K562 (cell line): ENCODE measurements at regions not wholly inside any gene's neighbourhood (a gene's known extent, or its start where the extent isn't known, plus 50 kb on each side); places are given as distances from the start of the nearest gene placed in this dataset.

Experiments
- CTCF ChIP-seq, 3 experiments: IDR thresholded peaks in 2 of 3; conservative IDR thresholded peaks in 1 of 3; 2 replicates each; pipeline ENCODE4 v1.5.1; 2011 to 2012; ENCODE audit warnings: low read length in 3 of 3, mild to moderate bottlenecking in 3 of 3, control low read depth in 2 of 3, improper control_type of control experiment in 1 of 3, inconsistent platforms in 1 of 3, low read depth in 1 of 3, mixed read lengths in 1 of 3, moderate library complexity in 1 of 3; ENCODE audit not compliant: insufficient read depth in 2 of 3
- TGIF2 ChIP-seq: sonication (generic); formaldehyde crosslinking; IDR thresholded peaks from 2 replicates; pipeline ENCODE4 v1.8.1; 2022; ENCODE audit warnings: mild to moderate bottlenecking, missing genetic modification reagents, moderate library complexity
- ZNF318 ChIP-seq, 2 experiments: fragments of 450-650 bp; IDR thresholded peaks; 2 replicates each; pipeline ENCODE4 v1.6.1; 2016; ENCODE audit warnings: mild to moderate bottlenecking in 2 of 2, borderline replicate concordance in 1 of 2, low read depth in 1 of 2, moderate library complexity in 1 of 2

DNA sequence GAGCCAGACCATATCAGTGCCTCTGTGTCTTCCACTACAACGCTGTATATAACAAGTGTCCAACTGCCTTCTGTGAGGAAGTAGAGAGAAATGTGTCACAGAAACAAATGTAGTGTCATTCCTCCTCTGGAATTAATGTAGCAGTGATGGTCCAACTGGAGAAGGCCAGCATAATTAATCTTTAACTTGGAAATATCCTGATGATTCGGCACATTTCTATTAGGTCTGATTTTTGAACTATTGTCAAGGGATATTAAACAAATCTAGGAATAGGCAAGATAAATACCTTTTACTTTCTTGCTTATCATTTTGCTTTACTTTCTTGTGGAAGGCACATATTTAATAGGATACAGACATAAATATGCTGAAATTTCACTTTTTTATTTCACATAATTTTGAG lies 446.2 kb upstream of the ALCAM start:
- TF ChIP-seq ZNF318 (IDR thresholded peaks at IDR 0.05; ENCODE audit: borderline replicate concordance in 1 of 2, low read depth in 1 of 2), result no peak
- no peak for TF ChIP-seq TGIF2 (CRISPR knock-in tag)
- TF ChIP-seq CTCF (IDR thresholded peaks at IDR 0.05 in 2 of 3, conservative IDR thresholded peaks at IDR 0.05 in 1 of 3; ENCODE audit: insufficient read depth in 2 of 3, low read depth in 1 of 3, low read length in 3 of 3), result no peak
